ENCODE measurements at regions not wholly inside any gene's neighbourhood (a gene's known extent, or its start where the extent isn't known, plus 50 kb on each side); places are given as distances from the start of the nearest gene placed in this dataset.

GRCh38 chr6:193773-194310 lies 98.4 kb upstream of the DUSP22 start:
- Histone ChIP-seq H3K4me2 (ENCODE audit: control insufficient read depth, insufficient read depth) (peak overlapping the region; percentile 26), H3K9me3 (replicated peaks; ENCODE audit: control insufficient read depth, insufficient read depth, low read length) (peaks cover 6% of the 10 kb centered on the region), H3K9ac (ENCODE audit: control insufficient read depth, insufficient read depth, low read length) (peak overlapping the region; percentile 47), H4K20me1 (ENCODE audit: control insufficient read depth, insufficient read depth) (no peaks in the 10 kb centered on the region), H3K27ac (ENCODE audit: control insufficient read depth, insufficient read depth) (peak overlapping the region; percentile 78), H3K4me3 (no peak overlapping the region), H3K27me3 (replicated peaks in 1 of 2; ENCODE audit: control insufficient read depth in 2 of 2, insufficient read depth in 2 of 2, low read length in 1 of 2) (no peaks in the 10 kb centered on the region), H3K36me3 (ENCODE audit: control insufficient read depth in 2 of 2, insufficient read depth in 2 of 2, low read length in 1 of 2) (no peaks in the 10 kb centered on the region), H3K4me1 (ENCODE audit: control insufficient read depth, insufficient read depth, low read length) (peaks cover 66% of the 10 kb centered on the region), H3K79me2 (ENCODE audit: control insufficient read depth, insufficient read depth, low read length) (no peaks in the 10 kb centered on the region), H2AFZ (ENCODE audit: control insufficient read depth, low read depth, low read length) (peak overlapping the region; percentile 59)
- DNase-seq (ENCODE audit: low read depth, low spot score) (peak; percentile 93), ATAC-seq (peak; percentile 59), FAIRE-seq (peak; percentile 65)
- intact Hi-C loops (cut with micrococcal nuclease; ENCODE audit: unreplicated experiment) (no loop called here), in situ Hi-C loops (cut with MboI) (no loop called here)
- BruUV-seq (replicated peaks): no TSS peak
- CTCF ChIA-PET: interaction anchor here (0.8 to 16.8 kb wide), 2 partner anchors 28 to 44 kb away, joined by 3 to 460 read pairs; no protein-coding TSS in a partner anchor
- SMC1A ChIA-PET (ENCODE audit: uncharacterized antibody, unreplicated experiment): interaction anchor here (0.7 to 25.0 kb wide), 15 partner anchors 10 to 204 kb away, joined by 3 to 748 read pairs (median 4); no protein-coding TSS in a partner anchor
- under 1% methylated on average over 6 of the region's 7 CpGs for WGBS (ENCODE audit: insufficient coverage, insufficient replicate concordance, low lambda C conversion rate, missing lambda C conversion rate)
- POLR2A ChIA-PET: interaction anchor here (0.6 to 9.7 kb wide), 8 partner anchors 15 to 198 kb away, joined by 3 to 139 read pairs (median 4); partner anchors contain the start of gene IRF4
- RAD21 ChIA-PET (ENCODE audit: unreplicated experiment): interaction anchor here (0.7 to 15.3 kb wide), 11 partner anchors 28 to 399 kb away, joined by 3 to 519 read pairs (median 4); partner anchors contain the start of gene DUSP22
- peak; percentile 60 for TF ChIP-seq CUX1 (IDR thresholded peaks at IDR 0.05; ENCODE audit: insufficient replicate concordance, low read depth, low read length)
- no peak for TF ChIP-seq SMAD5 (IDR thresholded peaks at IDR 0.05; ENCODE audit: low read depth)
- TF ChIP-seq, protein P1, sequence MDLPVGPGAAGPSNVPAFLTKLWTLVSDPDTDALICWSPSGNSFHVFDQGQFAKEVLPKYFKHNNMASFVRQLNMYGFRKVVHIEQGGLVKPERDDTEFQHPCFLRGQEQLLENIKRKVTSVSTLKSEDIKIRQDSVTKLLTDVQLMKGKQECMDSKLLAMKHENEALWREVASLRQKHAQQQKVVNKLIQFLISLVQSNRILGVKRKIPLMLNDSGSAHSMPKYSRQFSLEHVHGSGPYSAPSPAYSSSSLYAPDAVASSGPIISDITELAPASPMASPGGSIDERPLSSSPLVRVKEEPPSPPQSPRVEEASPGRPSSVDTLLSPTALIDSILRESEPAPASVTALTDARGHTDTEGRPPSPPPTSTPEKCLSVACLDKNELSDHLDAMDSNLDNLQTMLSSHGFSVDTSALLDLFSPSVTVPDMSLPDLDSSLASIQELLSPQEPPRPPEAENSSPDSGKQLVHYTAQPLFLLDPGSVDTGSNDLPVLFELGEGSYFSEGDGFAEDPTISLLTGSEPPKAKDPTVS (IDR thresholded peaks at IDR 0.05; ENCODE audit: low read depth, low read length): no peak
- TF ChIP-seq, protein P2, sequence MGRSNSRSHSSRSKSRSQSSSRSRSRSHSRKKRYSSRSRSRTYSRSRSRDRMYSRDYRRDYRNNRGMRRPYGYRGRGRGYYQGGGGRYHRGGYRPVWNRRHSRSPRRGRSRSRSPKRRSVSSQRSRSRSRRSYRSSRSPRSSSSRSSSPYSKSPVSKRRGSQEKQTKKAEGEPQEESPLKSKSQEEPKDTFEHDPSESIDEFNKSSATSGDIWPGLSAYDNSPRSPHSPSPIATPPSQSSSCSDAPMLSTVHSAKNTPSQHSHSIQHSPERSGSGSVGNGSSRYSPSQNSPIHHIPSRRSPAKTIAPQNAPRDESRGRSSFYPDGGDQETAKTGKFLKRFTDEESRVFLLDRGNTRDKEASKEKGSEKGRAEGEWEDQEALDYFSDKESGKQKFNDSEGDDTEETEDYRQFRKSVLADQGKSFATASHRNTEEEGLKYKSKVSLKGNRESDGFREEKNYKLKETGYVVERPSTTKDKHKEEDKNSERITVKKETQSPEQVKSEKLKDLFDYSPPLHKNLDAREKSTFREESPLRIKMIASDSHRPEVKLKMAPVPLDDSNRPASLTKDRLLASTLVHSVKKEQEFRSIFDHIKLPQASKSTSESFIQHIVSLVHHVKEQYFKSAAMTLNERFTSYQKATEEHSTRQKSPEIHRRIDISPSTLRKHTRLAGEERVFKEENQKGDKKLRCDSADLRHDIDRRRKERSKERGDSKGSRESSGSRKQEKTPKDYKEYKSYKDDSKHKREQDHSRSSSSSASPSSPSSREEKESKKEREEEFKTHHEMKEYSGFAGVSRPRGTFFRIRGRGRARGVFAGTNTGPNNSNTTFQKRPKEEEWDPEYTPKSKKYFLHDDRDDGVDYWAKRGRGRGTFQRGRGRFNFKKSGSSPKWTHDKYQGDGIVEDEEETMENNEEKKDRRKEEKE (IDR thresholded peaks at IDR 0.05): no peak
- TF ChIP-seq USF1 (IDR thresholded peaks at IDR 0.05; ENCODE audit: borderline replicate concordance, extremely low read length, insufficient read depth, low read depth, low read length): no peak
- no peak for TF ChIP-seq TARDBP (IDR thresholded peaks at IDR 0.05; ENCODE audit: borderline replicate concordance)
- no peak for TF ChIP-seq SIN3A (IDR thresholded peaks at IDR 0.05; ENCODE audit: low read depth, low read length)
- no peak for TF ChIP-seq NR2C2 (IDR thresholded peaks at IDR 0.05; ENCODE audit: borderline replicate concordance, control insufficient read depth, insufficient read length, low read depth)
